MM.1S (cell line): ENCODE measurements at regions not wholly inside any gene's neighbourhood (a gene's known extent, or its start where the extent isn't known, plus 50 kb on each side); places are given as distances from the start of the nearest gene placed in this dataset.

Experiments used
- DNase-seq: peaks from one replicate; pipeline ENCODE4 v3.0.0-alpha.2; 2015
- H2AFZ ChIP-seq: fragments of 300-600 bp; sonication (generic); 2 replicates; pipeline ENCODE4 v1.6.0; 2016; ENCODE audit warnings: antibody characterized with exemption, low read length
- H3F3A ChIP-seq: fragments of 300-600 bp; sonication (generic); 2 replicates; pipeline ENCODE4 v1.6.1; 2016; ENCODE audit warnings: mild to moderate bottlenecking, antibody characterized with exemption, low read length, moderate library complexity, mixed read lengths; ENCODE audit not compliant: insufficient read depth
- H3K27ac ChIP-seq: fragments of 300-600 bp; sonication (generic); 2 replicates; pipeline ENCODE4 v1.5.1; 2016; ENCODE audit warnings: mild to moderate bottlenecking, low read length
- H3K27me3 ChIP-seq: fragments of 300-600 bp; sonication (generic); replicated peaks from 2 replicates; pipeline ENCODE4 v1.6.0; 2016; ENCODE audit warnings: low read length; ENCODE audit not compliant: insufficient read depth
- H3K36me3 ChIP-seq: fragments of 300-600 bp; sonication (generic); replicated peaks from 2 replicates; pipeline ENCODE4 v1.6.1; 2016; ENCODE audit warnings: mild to moderate bottlenecking, low read length, mixed read lengths; ENCODE audit not compliant: insufficient read depth
- H3K4me1 ChIP-seq: fragments of 300-600 bp; sonication (generic); 2 replicates; pipeline ENCODE4 v1.6.1; 2016; ENCODE audit warnings: low read length, mixed read lengths
- H3K4me2 ChIP-seq: fragments of 300-600 bp; sonication (generic); 2 replicates; pipeline ENCODE4 v1.6.0; 2016; ENCODE audit warnings: low read depth, low read length
- H3K4me3 ChIP-seq: fragments of 300-600 bp; sonication (generic); 2 replicates; pipeline ENCODE4 v1.5.1; 2016; ENCODE audit warnings: low read length, mixed read lengths
- H3K79me2 ChIP-seq: fragments of 300-600 bp; sonication (generic); 2 replicates; pipeline ENCODE4 v1.6.1; 2016; ENCODE audit warnings: mixed run types, low read length, mixed read lengths
- H3K9ac ChIP-seq: fragments of 300-600 bp; sonication (generic); 2 replicates; pipeline ENCODE4 v1.6.1; 2016; ENCODE audit warnings: low read length, mixed read lengths
- H3K9me2 ChIP-seq: fragments of 300-600 bp; sonication (generic); replicated peaks from 2 replicates; pipeline ENCODE4 v1.6.1; 2016; ENCODE audit warnings: mild to moderate bottlenecking, low read length, mixed read lengths; ENCODE audit not compliant: insufficient read depth
- H3K9me3 ChIP-seq: fragments of 300-600 bp; sonication (generic); replicated peaks from 2 replicates; pipeline ENCODE4 v1.6.1; 2016; ENCODE audit warnings: mild to moderate bottlenecking, low read length, mixed read lengths; ENCODE audit not compliant: insufficient read depth
- H4K20me1 ChIP-seq: fragments of 300-600 bp; sonication (generic); 2 replicates; pipeline ENCODE4 v1.6.1; 2016; ENCODE audit warnings: mild to moderate bottlenecking, low read length, moderate library complexity, mixed read lengths; ENCODE audit not compliant: insufficient read depth
- EZH2 ChIP-seq: fragments of 300-600 bp; sonication (generic); optimal IDR thresholded peaks from 2 replicates; pipeline ENCODE3; 2017; ENCODE audit warnings: low read depth, mild to moderate bottlenecking, antibody characterized with exemption, low read length, mixed read lengths
- EZH2phosphoT487 ChIP-seq: fragments of 300-600 bp; sonication (generic); IDR thresholded peaks from 2 replicates; pipeline ENCODE4 v1.6.1; 2018; ENCODE audit warnings: antibody characterized with exemption, low read length
- TF ChIP-seq, protein P1 (sequence below): fragments of 300-600 bp; sonication (generic); IDR thresholded peaks from 2 replicates; pipeline ENCODE4 v1.5.1; 2016; ENCODE audit warnings: antibody characterized with exemption, low read length, mixed read lengths

DNA sequence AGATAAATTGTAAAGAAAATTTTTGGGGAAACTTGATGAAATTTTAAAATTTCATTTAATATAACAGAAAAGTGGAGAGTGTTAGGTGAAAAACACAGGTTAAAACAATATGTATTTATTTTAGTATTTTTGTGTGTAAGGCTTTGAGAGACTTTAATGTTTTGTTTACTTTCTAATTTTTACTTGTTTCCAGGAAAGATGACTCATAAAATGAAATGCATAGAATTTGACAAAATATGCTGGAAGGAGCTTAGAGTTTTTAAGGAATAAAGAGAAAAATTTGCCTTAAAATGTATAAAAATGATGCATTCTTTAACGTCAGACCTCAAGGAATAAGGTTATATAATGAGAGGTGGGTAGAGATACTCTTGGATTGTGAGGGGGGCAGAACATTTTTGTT, 1205.1 kb upstream of the CNTN5 start:
- Histone ChIP-seq H3K36me3 (no peaks in the 10 kb centered on the region), H2AFZ (no peak overlapping the region), H3K4me2 (no peak overlapping the region), H3K9me3 (no peaks in the 10 kb centered on the region), H3K4me3 (no peak overlapping the region), H3K9ac (no peak overlapping the region), H4K20me1 (no peaks in the 10 kb centered on the region), H3K27ac (no peak overlapping the region), H3K9me2 (no peaks in the 10 kb centered on the region), H3K4me1 (no peaks in the 10 kb centered on the region), H3K79me2 (no peaks in the 10 kb centered on the region), H3K27me3 (no peaks in the 10 kb centered on the region), H3F3A (no peaks in the 10 kb centered on the region)
- TF ChIP-seq, protein P1, sequence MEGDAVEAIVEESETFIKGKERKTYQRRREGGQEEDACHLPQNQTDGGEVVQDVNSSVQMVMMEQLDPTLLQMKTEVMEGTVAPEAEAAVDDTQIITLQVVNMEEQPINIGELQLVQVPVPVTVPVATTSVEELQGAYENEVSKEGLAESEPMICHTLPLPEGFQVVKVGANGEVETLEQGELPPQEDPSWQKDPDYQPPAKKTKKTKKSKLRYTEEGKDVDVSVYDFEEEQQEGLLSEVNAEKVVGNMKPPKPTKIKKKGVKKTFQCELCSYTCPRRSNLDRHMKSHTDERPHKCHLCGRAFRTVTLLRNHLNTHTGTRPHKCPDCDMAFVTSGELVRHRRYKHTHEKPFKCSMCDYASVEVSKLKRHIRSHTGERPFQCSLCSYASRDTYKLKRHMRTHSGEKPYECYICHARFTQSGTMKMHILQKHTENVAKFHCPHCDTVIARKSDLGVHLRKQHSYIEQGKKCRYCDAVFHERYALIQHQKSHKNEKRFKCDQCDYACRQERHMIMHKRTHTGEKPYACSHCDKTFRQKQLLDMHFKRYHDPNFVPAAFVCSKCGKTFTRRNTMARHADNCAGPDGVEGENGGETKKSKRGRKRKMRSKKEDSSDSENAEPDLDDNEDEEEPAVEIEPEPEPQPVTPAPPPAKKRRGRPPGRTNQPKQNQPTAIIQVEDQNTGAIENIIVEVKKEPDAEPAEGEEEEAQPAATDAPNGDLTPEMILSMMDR, result no peak
- TF ChIP-seq EZH2phosphoT487 (no peak), EZH2 (no peak)
- no peak for DNase-seq

- H3K27ac ChIP-seq, result no peak overlapping the region
- H3K27me3 ChIP-seq, result no peaks in the 10 kb centered on the region
- no peaks in the 10 kb centered on the region for H4K20me1 ChIP-seq
- H2AFZ ChIP-seq, result no peak overlapping the region
- no peaks in the 10 kb centered on the region for H3K36me3 ChIP-seq
- no peak overlapping the region for H3K4me3 ChIP-seq
- DNase-seq, result no peak
- TF ChIP-seq EZH2 (no peak), EZH2phosphoT487 (no peak)
- TF ChIP-seq, protein P1, result no peak
- H3F3A ChIP-seq, result no peaks in the 10 kb centered on the region
- H3K4me2 ChIP-seq, result no peak overlapping the region
- H3K79me2 ChIP-seq, result no peaks in the 10 kb centered on the region
- H3K9ac ChIP-seq, result no peak overlapping the region
- H3K9me3 ChIP-seq, result no peaks in the 10 kb centered on the region
- H3K4me1 ChIP-seq, result no peaks in the 10 kb centered on the region
- no peaks in the 10 kb centered on the region for H3K9me2 ChIP-seq
Measured at GRCh38 chr11:97832451-97832850, 1188.3 kb upstream of the CNTN5 start.

DNA sequence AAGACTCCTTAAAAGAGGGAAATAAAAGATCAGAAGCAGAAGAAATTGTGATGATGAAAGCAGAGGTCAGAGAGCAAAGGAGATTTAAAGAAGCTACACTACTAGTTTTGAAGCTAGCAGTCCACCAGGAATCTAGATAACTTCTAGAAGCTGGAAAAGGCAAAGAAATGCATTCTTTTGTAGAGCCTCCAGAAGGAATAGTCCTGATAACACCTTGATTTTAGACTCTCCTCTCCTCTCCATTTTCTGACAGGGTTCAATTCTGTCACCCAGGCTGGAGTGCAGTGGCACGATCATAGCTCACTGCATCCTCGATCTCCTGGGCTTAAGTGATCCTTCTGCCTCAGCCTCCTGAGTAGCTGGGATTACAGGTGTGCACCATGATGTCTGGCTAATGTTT, 1187.3 kb upstream of the CNTN5 start:
- DNase-seq, result no peak
- TF ChIP-seq EZH2phosphoT487 (no peak), EZH2 (no peak)
- TF ChIP-seq, protein P1, result no peak
- no peaks in the 10 kb centered on the region for H3K79me2 ChIP-seq
- H3K9me2 ChIP-seq, result no peaks in the 10 kb centered on the region
- H3K4me2 ChIP-seq, result no peak overlapping the region
- no peaks in the 10 kb centered on the region for H4K20me1 ChIP-seq
- no peaks in the 10 kb centered on the region for H3K4me1 ChIP-seq
- H3K27ac ChIP-seq, result no peak overlapping the region
- H2AFZ ChIP-seq, result no peak overlapping the region
- no peaks in the 10 kb centered on the region for H3K9me3 ChIP-seq
- H3F3A ChIP-seq, result no peaks in the 10 kb centered on the region
- no peaks in the 10 kb centered on the region for H3K36me3 ChIP-seq
- H3K9ac ChIP-seq, result no peak overlapping the region
- H3K27me3 ChIP-seq, result no peaks in the 10 kb centered on the region
- no peak overlapping the region for H3K4me3 ChIP-seq
